ENCODE measurements at regions not wholly inside any gene's neighbourhood (a gene's known extent, or its start where the extent isn't known, plus 50 kb on each side); places are given as distances from the start of the nearest gene placed in this dataset.
"Not testable (repeated sequence)": the region's sequence is repeated elsewhere in the genome, so short reads cannot be mapped to it uniquely, and the experiment has no call there.

- not testable (repeated sequence) for H3K4me3 Mint-ChIP-seq; H3K4me1 Mint-ChIP-seq (ENCODE audit: low read depth); H3K36me3 Mint-ChIP-seq (ENCODE audit: low read depth); H3K27ac Mint-ChIP-seq; H3K27me3 Mint-ChIP-seq (ENCODE audit: low read depth); DNase-seq (ENCODE audit: low spot score)
- peaks cover 15% of the 10 kb centered on the region for H3K9me3 Mint-ChIP-seq
Observed at GRCh38 chr6:170141061-170141460, 149.8 kb downstream of the DLL1 start.

GRCh38 chr6:170140129-170140528, 150.7 kb downstream of the DLL1 start:
- DNase-seq (ENCODE audit: low spot score), result no peak
- Mint-ChIP-seq H3K27ac (no peak overlapping the region), H3K9me3 (peaks cover 15% of the 10 kb centered on the region), H3K36me3 (ENCODE audit: low read depth) (peaks cover 3% of the 10 kb centered on the region), H3K4me1 (ENCODE audit: low read depth) (peaks cover 3% of the 10 kb centered on the region), H3K27me3 (ENCODE audit: low read depth) (no peaks in the 10 kb centered on the region), H3K4me3 (no peak overlapping the region)

GRCh38 chr6:170139531-170139930, 151.3 kb downstream of the DLL1 start:
- DNase-seq (ENCODE audit: low spot score), result no peak
- Mint-ChIP-seq H3K27me3 (ENCODE audit: low read depth) (no peaks in the 10 kb centered on the region), H3K4me3 (no peak overlapping the region), H3K4me1 (ENCODE audit: low read depth) (no peaks in the 10 kb centered on the region), H3K9me3 (peaks cover 10% of the 10 kb centered on the region), H3K36me3 (ENCODE audit: low read depth) (no peaks in the 10 kb centered on the region), H3K27ac (no peak overlapping the region)

GRCh38 chr6:170139046-170139445, 151.8 kb downstream of the DLL1 start:
- H3K4me3 Mint-ChIP-seq; H3K27ac Mint-ChIP-seq; H3K9me3 Mint-ChIP-seq; H3K27me3 Mint-ChIP-seq (ENCODE audit: low read depth); H3K36me3 Mint-ChIP-seq (ENCODE audit: low read depth); DNase-seq (ENCODE audit: low spot score); H3K4me1 Mint-ChIP-seq (ENCODE audit: low read depth): not testable (repeated sequence)

GRCh38 chr6:170137911-170138910, 152.7 kb downstream of the DLL1 start:
- no peaks in the 10 kb centered on the region for H3K36me3 Mint-ChIP-seq (ENCODE audit: low read depth)
- no peak for DNase-seq (ENCODE audit: low spot score)
- H3K27me3 Mint-ChIP-seq (ENCODE audit: low read depth), result no peaks in the 10 kb centered on the region
- no peak overlapping the region for H3K4me3 Mint-ChIP-seq
- peaks cover 6% of the 10 kb centered on the region for H3K9me3 Mint-ChIP-seq
- no peaks in the 10 kb centered on the region for H3K4me1 Mint-ChIP-seq (ENCODE audit: low read depth)
- H3K27ac Mint-ChIP-seq, result no peak overlapping the region

- no peak for DNase-seq (ENCODE audit: low spot score)
- Mint-ChIP-seq H3K27ac (no peak overlapping the region), H3K27me3 (ENCODE audit: low read depth) (no peaks in the 10 kb centered on the region), H3K9me3 (no peaks in the 10 kb centered on the region), H3K4me1 (ENCODE audit: low read depth) (no peaks in the 10 kb centered on the region), H3K36me3 (ENCODE audit: low read depth) (no peaks in the 10 kb centered on the region), H3K4me3 (no peak overlapping the region)
Observed at GRCh38 chr6:170137176-170137891, 153.5 kb downstream of the DLL1 start.

GRCh38 chr6:170136541-170137175, 154.2 kb downstream of the DLL1 start:
- Mint-ChIP-seq H3K9me3 (no peaks in the 10 kb centered on the region), H3K4me3 (no peak overlapping the region), H3K27ac (no peak overlapping the region), H3K36me3 (ENCODE audit: low read depth) (no peaks in the 10 kb centered on the region), H3K4me1 (ENCODE audit: low read depth) (no peaks in the 10 kb centered on the region), H3K27me3 (ENCODE audit: low read depth) (no peaks in the 10 kb centered on the region)
- DNase-seq (ENCODE audit: low spot score), result no peak

GRCh38 chr6:170135821-170136471, 154.9 kb downstream of the DLL1 start:
- Mint-ChIP-seq H3K4me1 (ENCODE audit: low read depth) (no peaks in the 10 kb centered on the region), H3K9me3 (no peaks in the 10 kb centered on the region), H3K4me3 (no peak overlapping the region), H3K36me3 (ENCODE audit: low read depth) (no peaks in the 10 kb centered on the region), H3K27me3 (ENCODE audit: low read depth) (no peaks in the 10 kb centered on the region), H3K27ac (no peak overlapping the region)
- no peak for DNase-seq (ENCODE audit: low spot score)

GRCh38 chr6:170135461-170135820, 155.4 kb downstream of the DLL1 start:
- Mint-ChIP-seq H3K27ac (no peak overlapping the region), H3K27me3 (ENCODE audit: low read depth) (no peaks in the 10 kb centered on the region), H3K36me3 (ENCODE audit: low read depth) (no peaks in the 10 kb centered on the region), H3K4me1 (ENCODE audit: low read depth) (no peaks in the 10 kb centered on the region), H3K9me3 (no peaks in the 10 kb centered on the region), H3K4me3 (no peak overlapping the region)
- no peak for DNase-seq (ENCODE audit: low spot score)

- no peak for DNase-seq (ENCODE audit: low spot score)
- Mint-ChIP-seq H3K27me3 (ENCODE audit: low read depth) (no peaks in the 10 kb centered on the region), H3K4me3 (no peak overlapping the region), H3K27ac (no peak overlapping the region), H3K4me1 (ENCODE audit: low read depth) (no peaks in the 10 kb centered on the region), H3K36me3 (ENCODE audit: low read depth) (no peaks in the 10 kb centered on the region), H3K9me3 (no peaks in the 10 kb centered on the region)
Observed at GRCh38 chr6:170134471-170135440, 156.1 kb downstream of the DLL1 start.

- no peaks in the 10 kb centered on the region for H3K36me3 Mint-ChIP-seq (ENCODE audit: low read depth)
- no peak overlapping the region for H3K27ac Mint-ChIP-seq
- DNase-seq (ENCODE audit: low spot score), result no peak
- no peaks in the 10 kb centered on the region for H3K27me3 Mint-ChIP-seq (ENCODE audit: low read depth)
- no peaks in the 10 kb centered on the region for H3K9me3 Mint-ChIP-seq
- H3K4me1 Mint-ChIP-seq (ENCODE audit: low read depth), result no peaks in the 10 kb centered on the region
- no peak overlapping the region for H3K4me3 Mint-ChIP-seq
Observed at GRCh38 chr6:170134031-170134470, 156.8 kb downstream of the DLL1 start.

GRCh38 chr6:170132561-170132991, 158.3 kb downstream of the DLL1 start:
- Mint-ChIP-seq H3K36me3 (ENCODE audit: low read depth) (no peaks in the 10 kb centered on the region), H3K9me3 (no peaks in the 10 kb centered on the region), H3K4me3 (no peak overlapping the region), H3K4me1 (ENCODE audit: low read depth) (no peaks in the 10 kb centered on the region), H3K27me3 (ENCODE audit: low read depth) (no peaks in the 10 kb centered on the region), H3K27ac (no peak overlapping the region)
- no peak for DNase-seq (ENCODE audit: low spot score)

GRCh38 chr6:170132011-170132521, 158.8 kb downstream of the DLL1 start:
- H3K9me3 Mint-ChIP-seq, result no peaks in the 10 kb centered on the region
- no peak overlapping the region for H3K4me3 Mint-ChIP-seq
- DNase-seq (ENCODE audit: low spot score), result no peak
- no peaks in the 10 kb centered on the region for H3K27me3 Mint-ChIP-seq (ENCODE audit: low read depth)
- no peaks in the 10 kb centered on the region for H3K4me1 Mint-ChIP-seq (ENCODE audit: low read depth)
- no peaks in the 10 kb centered on the region for H3K36me3 Mint-ChIP-seq (ENCODE audit: low read depth)
- H3K27ac Mint-ChIP-seq, result no peak overlapping the region

Measured in T-helper 2 cell treated with Interferon-gamma antibody and Interleukin-4, amounts not matched to agents 5 μg/mL and 100 μg/mL, for 36 hours (primary cell).